CD4-positive, alpha-beta T cell (primary cell): ENCODE measurements at regions not wholly inside any gene's neighbourhood (a gene's known extent, or its start where the extent isn't known, plus 50 kb on each side); places are given as distances from the start of the nearest gene placed in this dataset.

Experiments used
- ATAC-seq: fragments of 200-7000 bp; cut with Tn5 transposase; one replicate; pipeline ENCODE4 v1.10.0; 2022; ENCODE audit warnings: mild to moderate bottlenecking; ENCODE audit not compliant: poor library complexity
- CTCF ChIA-PET: fragments of 350-600 bp; sonication (Branson Sonifier 250); formaldehyde crosslinking; loops from one replicate; lab custom pipeline; 2021; ENCODE audit warnings: antibody characterized with exemption, inconsistent platforms; lab: Charles Lee
- POLR2A ChIA-PET: fragments of 350-600 bp; sonication (Branson Sonifier 250); formaldehyde crosslinking; loops from one replicate; lab custom pipeline; 2021; ENCODE audit warnings: antibody characterized with exemption, inconsistent platforms; lab: Charles Lee
- DNase-seq, 14 experiments: peaks; one replicate each; pipeline ENCODE4 v3.0.0-alpha.2; 2013 to 2020; ENCODE audit warnings: mixed read lengths in 2 of 14
- H3K27ac ChIP-seq, 2 donors: one replicate each; pipeline versions ENCODE4 v1.5.1 to v1.7.0; 2013; ENCODE audit warnings: low read length in 2 of 2, low read depth in 1 of 2, mild to moderate bottlenecking in 1 of 2
- H3K27me3 ChIP-seq, 2 experiments: 1 replicate in 1 of 2; 2 replicates in 1 of 2; pipeline versions ENCODE4 v1.6.1 to v1.7.0; 2013; ENCODE audit warnings: low read length in 2 of 2, control low read depth in 1 of 2, mild to moderate bottlenecking in 1 of 2, moderate library complexity in 1 of 2; ENCODE audit not compliant: insufficient read depth in 2 of 2, control insufficient read depth in 1 of 2
- H3K36me3 ChIP-seq: one replicate; pipeline ENCODE4 v1.6.1; 2013; ENCODE audit warnings: low read length, control low read depth; ENCODE audit not compliant: insufficient read depth
- H3K4me1 ChIP-seq: one replicate; pipeline ENCODE4 v1.6.1; 2013; ENCODE audit warnings: low read length, control low read depth; ENCODE audit not compliant: insufficient read depth
- H3K4me3 ChIP-seq: one replicate; pipeline ENCODE4 v1.5.1; 2013; ENCODE audit warnings: mild to moderate bottlenecking, low read length, moderate library complexity
- H3K9me3 ChIP-seq, 2 experiments: 1 replicate in 1 of 2; 2 replicates in 1 of 2; pipeline versions ENCODE4 v1.6.1 to v1.7.0; 2013; ENCODE audit warnings: low read length in 2 of 2, mild to moderate bottlenecking in 2 of 2, control low read depth in 1 of 2, moderate library complexity in 1 of 2; ENCODE audit not compliant: control insufficient read depth in 1 of 2, insufficient read depth in 1 of 2
- H3K27ac Mint-ChIP-seq: one replicate; pipeline ENCODE4 v1.8.0; 2020; ENCODE audit warnings: mixed read lengths
- H3K27me3 Mint-ChIP-seq: one replicate; pipeline ENCODE4 v1.8.0; 2021; ENCODE audit warnings: mixed read lengths
- H3K36me3 Mint-ChIP-seq: one replicate; pipeline ENCODE4 v1.8.0; 2021; ENCODE audit warnings: low read depth, mixed read lengths
- H3K4me1 Mint-ChIP-seq: one replicate; pipeline ENCODE4 v1.8.0; 2021; ENCODE audit warnings: low read depth, mixed read lengths
- H3K4me3 Mint-ChIP-seq: one replicate; pipeline ENCODE4 v1.8.0; 2020; ENCODE audit warnings: mild to moderate bottlenecking, mixed read lengths
- H3K9me3 Mint-ChIP-seq: one replicate; pipeline ENCODE4 v1.8.0; 2020; ENCODE audit warnings: mixed read lengths
- intact Hi-C, 2 experiments: fragments of 100-400 bp; cut with DNase I in 1 of 2; cut with micrococcal nuclease in 1 of 2; formaldehyde crosslinking; loops; one replicate each; pipeline versions ENCODE4 v1.15.1 to v1.9.0; 2023 to 2025; cut with DNase I, micrococcal nuclease
- TF ChIP-seq, protein P1 (sequence below): fragments of 200-600 bp; IDR thresholded peaks from one replicate; pipeline ENCODE4 v1.8.0; 2022; ENCODE audit warnings: antibody characterized with exemption, mild to moderate bottlenecking

DNA sequence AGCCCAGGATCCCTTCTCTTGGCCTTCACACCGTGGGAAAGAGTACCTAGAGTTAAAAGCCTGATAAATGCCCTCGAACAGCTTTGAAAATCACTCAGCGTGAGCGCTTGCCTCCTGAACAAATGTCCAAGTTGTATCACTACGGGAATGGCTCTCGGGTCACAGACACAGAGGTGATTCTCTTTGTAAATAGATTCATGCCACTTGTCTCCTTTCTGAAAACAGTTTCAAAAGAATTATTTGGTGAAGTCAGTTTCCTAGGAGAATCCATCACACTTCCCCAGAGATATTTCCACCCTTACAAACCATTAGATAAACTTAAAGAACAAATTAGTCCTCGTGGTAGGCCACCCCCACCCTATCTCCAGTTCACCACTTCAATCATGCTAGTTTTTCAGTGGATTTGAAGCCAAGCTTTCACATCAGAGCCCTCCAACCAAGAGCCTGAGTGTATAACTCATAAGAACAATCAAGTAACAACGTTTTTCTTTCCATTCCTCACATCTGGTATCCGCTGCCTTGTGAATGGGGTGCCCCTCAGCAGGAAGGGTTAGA lies 132.9 kb downstream of the SLC30A10 start:
- no peaks in the 10 kb centered on the region for H3K27me3 Mint-ChIP-seq
- POLR2A ChIA-PET: no interaction called here
- Histone ChIP-seq H3K4me3 (no peak overlapping the region), H3K9me3 (peaks cover 0 to 4% of the 10 kb centered on the region in 2 experiments), H3K36me3 (no peaks in the 10 kb centered on the region), H3K4me1 (no peaks in the 10 kb centered on the region), H3K27me3 (no peaks in the 10 kb centered on the region), H3K27ac (no peak overlapping the region)
- H3K27ac Mint-ChIP-seq: no peak overlapping the region
- no peaks in the 10 kb centered on the region for H3K36me3 Mint-ChIP-seq
- ATAC-seq (no peak), DNase-seq (no peak)
- H3K4me1 Mint-ChIP-seq: no peaks in the 10 kb centered on the region
- no peak overlapping the region for H3K4me3 Mint-ChIP-seq
- intact Hi-C loops: no loop called here
- H3K9me3 Mint-ChIP-seq: no peaks in the 10 kb centered on the region
- TF ChIP-seq, protein P1, sequence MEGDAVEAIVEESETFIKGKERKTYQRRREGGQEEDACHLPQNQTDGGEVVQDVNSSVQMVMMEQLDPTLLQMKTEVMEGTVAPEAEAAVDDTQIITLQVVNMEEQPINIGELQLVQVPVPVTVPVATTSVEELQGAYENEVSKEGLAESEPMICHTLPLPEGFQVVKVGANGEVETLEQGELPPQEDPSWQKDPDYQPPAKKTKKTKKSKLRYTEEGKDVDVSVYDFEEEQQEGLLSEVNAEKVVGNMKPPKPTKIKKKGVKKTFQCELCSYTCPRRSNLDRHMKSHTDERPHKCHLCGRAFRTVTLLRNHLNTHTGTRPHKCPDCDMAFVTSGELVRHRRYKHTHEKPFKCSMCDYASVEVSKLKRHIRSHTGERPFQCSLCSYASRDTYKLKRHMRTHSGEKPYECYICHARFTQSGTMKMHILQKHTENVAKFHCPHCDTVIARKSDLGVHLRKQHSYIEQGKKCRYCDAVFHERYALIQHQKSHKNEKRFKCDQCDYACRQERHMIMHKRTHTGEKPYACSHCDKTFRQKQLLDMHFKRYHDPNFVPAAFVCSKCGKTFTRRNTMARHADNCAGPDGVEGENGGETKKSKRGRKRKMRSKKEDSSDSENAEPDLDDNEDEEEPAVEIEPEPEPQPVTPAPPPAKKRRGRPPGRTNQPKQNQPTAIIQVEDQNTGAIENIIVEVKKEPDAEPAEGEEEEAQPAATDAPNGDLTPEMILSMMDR: no peak
- CTCF ChIA-PET: no interaction called here

DNA sequence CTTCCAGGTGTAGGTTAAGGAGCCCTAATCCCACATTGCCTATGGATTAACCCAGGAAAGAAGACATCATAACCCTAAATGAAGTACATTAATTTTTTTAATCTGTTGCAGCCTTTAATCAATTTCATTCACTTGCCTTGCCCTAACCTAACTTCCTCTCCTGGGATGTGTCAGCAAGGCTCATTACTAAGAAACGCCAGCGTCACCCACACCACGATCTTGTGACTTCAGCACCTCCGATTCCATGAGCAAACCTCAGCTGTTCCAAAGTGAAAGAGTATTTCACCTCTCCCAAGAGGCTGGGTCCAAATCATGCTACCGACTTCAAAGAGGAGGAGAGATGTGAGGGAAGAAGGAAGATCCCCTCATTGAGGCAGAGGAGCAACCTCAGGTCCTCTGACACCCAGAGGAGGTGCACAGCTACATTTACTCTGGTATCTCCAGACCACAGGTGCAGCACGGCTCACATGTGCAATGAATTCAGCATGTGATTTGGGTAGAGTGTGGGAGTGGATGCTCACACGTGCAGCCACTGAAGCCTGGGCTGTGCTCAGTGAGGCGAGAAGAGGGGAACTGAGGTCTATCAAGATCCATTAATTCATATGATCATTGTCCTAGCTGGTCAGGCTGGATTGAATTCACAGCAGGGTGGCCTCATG lies 134.1 kb downstream of the SLC30A10 start:
- CTCF ChIA-PET: no interaction called here
- Histone ChIP-seq H3K36me3 (no peaks in the 10 kb centered on the region), H3K27ac (no peak overlapping the region), H3K4me1 (no peaks in the 10 kb centered on the region), H3K4me3 (no peak overlapping the region), H3K27me3 (no peaks in the 10 kb centered on the region), H3K9me3 (peaks cover 0 to 4% of the 10 kb centered on the region in 2 experiments)
- DNase-seq (no peak), ATAC-seq (no peak)
- H3K9me3 Mint-ChIP-seq: no peaks in the 10 kb centered on the region
- H3K4me1 Mint-ChIP-seq: no peaks in the 10 kb centered on the region
- H3K36me3 Mint-ChIP-seq: no peaks in the 10 kb centered on the region
- intact Hi-C loops: no loop called here
- H3K4me3 Mint-ChIP-seq: no peak overlapping the region
- TF ChIP-seq, protein P1: no peak
- no peak overlapping the region for H3K27ac Mint-ChIP-seq
- POLR2A ChIA-PET: no interaction called here
- H3K27me3 Mint-ChIP-seq: no peaks in the 10 kb centered on the region

DNA sequence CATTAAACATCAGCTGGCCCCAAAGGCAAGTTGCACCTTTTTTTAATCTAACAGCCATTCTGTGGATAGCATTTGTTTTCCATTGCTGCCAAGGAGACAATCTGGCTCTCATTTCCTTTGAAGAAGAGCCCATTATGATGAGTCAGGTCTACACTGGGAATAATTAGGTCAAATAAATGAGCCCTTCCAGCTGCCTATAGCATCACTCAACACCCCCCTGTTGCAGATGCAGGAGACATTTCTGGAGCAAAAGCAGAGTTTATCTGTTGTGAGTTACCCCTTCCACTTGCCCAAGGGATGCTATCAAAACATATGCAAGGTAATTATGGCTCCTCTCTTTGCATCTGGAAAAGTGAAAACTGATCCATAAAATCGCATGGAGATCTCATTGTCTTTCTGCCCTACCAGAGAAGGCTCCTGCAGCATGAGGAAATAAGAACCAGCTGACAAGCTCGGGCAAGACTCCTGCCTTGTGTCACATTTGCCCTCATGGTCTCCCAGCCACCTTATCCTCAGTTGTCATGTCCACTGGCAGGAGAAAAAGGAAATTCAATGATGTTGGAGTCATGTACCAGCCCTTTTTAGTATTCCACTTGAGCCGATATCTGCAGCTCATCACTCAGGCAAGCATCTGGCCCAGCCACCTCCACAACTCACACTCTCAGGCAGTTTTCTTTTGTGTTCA lies 135.9 kb downstream of the SLC30A10 start:
- no peaks in the 10 kb centered on the region for H3K27me3 Mint-ChIP-seq
- no peaks in the 10 kb centered on the region for H3K4me1 Mint-ChIP-seq
- no peak overlapping the region for H3K27ac Mint-ChIP-seq
- no peak for DNase-seq
- CTCF ChIA-PET: no interaction called here
- H3K4me3 Mint-ChIP-seq: no peak overlapping the region
- H3K36me3 Mint-ChIP-seq: no peaks in the 10 kb centered on the region
- H3K9me3 Mint-ChIP-seq: peaks cover 2% of the 10 kb centered on the region
- H3K9me3 ChIP-seq: peaks cover 0 to 4% of the 10 kb centered on the region in 2 experiments
- no peaks in the 10 kb centered on the region for H3K36me3 ChIP-seq
- H3K27me3 ChIP-seq: no peaks in the 10 kb centered on the region
- H3K4me1 ChIP-seq: no peaks in the 10 kb centered on the region
- POLR2A ChIA-PET: no interaction called here
- TF ChIP-seq, protein P1: no peak
- no peak for ATAC-seq
- H3K4me3 ChIP-seq: no peak overlapping the region
- intact Hi-C loops: no loop called here
- no peak overlapping the region for H3K27ac ChIP-seq
